ENCODE measurements at regions not wholly inside any gene's neighbourhood (a gene's known extent, or its start where the extent isn't known, plus 50 kb on each side); places are given as distances from the start of the nearest gene placed in this dataset.

DNA sequence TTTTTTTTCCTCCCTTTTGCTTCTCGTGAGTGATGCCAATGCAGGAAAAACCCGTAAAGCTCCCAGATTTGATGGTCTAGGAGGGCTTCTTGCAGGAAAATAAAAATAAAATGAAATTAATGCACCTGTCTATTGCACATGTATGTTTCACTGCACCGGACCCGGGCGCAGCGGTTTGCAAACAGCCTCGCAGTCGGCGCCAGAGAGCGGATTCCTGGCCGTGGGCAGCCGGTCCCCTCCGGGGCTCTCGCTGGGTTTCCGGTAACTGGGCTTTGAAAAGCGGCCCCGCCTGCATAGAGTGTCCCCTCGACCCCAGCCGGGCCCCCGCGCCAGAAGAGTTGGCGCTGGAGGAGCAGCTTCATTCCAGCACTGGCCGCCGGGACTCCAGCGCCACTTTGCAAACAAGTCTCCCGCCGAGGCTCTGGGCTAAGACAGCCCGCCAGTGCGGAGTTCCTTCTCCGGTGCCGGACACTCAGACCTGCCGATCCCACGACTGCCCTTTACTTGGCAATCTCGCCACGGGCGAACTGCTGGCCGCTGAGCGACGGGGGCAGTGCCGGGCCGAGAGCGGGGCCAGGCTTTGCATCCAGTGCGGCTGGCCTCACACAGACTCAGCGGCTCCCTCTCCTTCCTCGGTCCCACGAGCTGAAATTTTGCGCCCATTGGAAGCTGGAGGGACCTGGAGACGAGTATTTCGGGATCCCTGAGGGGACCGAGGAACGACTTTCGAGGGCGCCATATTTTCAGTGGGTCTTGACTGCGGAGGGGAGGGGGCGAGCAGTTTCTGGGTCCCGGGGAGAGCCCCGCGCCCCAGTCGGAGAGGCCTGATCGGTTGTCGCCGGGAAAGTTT, 225.9 kb upstream of the C2CD4B start:
- Mint-ChIP-seq H3K9me3 (ENCODE audit: unreplicated experiment) (no peaks in the 10 kb centered on the region), H3K4me1 (ENCODE audit: insufficient read depth, unreplicated experiment) (peaks cover 9% of the 10 kb centered on the region), H3K27me3 (ENCODE audit: insufficient read depth, unreplicated experiment) (no peaks in the 10 kb centered on the region), H3K4me3 (ENCODE audit: unreplicated experiment) (peak overlapping the region; percentile 90), H3K27ac (ENCODE audit: low read depth, unreplicated experiment) (no peak overlapping the region), H3K36me3 (ENCODE audit: insufficient read depth, unreplicated experiment) (no peaks in the 10 kb centered on the region)
- TF ChIP-seq, protein P1, sequence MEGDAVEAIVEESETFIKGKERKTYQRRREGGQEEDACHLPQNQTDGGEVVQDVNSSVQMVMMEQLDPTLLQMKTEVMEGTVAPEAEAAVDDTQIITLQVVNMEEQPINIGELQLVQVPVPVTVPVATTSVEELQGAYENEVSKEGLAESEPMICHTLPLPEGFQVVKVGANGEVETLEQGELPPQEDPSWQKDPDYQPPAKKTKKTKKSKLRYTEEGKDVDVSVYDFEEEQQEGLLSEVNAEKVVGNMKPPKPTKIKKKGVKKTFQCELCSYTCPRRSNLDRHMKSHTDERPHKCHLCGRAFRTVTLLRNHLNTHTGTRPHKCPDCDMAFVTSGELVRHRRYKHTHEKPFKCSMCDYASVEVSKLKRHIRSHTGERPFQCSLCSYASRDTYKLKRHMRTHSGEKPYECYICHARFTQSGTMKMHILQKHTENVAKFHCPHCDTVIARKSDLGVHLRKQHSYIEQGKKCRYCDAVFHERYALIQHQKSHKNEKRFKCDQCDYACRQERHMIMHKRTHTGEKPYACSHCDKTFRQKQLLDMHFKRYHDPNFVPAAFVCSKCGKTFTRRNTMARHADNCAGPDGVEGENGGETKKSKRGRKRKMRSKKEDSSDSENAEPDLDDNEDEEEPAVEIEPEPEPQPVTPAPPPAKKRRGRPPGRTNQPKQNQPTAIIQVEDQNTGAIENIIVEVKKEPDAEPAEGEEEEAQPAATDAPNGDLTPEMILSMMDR (IDR thresholded peaks at IDR 0.05; ENCODE audit: unreplicated experiment), result no peak
- DNase-seq (ENCODE audit: unreplicated experiment), result peak; percentile 48
- POLR2A ChIA-PET, result interaction anchor here (0.6 to 3.2 kb wide), 13 partner anchors 13 to 911 kb away, joined by 3 to 30 read pairs (median 5); no protein-coding TSS in a partner anchor
- intact Hi-C loops (cut with micrococcal nuclease), result loop anchor here (1.0 to 10.0 kb wide), 8 partner anchors 81 to 701 kb away; no protein-coding TSS in a partner anchor
- TSS peak; percentile 37 for BruUV-seq (replicated peaks)
- CTCF ChIA-PET, result interaction anchor here (0.6 to 2.4 kb wide), 18 partner anchors 12 to 687 kb away, joined by 3 to 22 read pairs (median 3); no protein-coding TSS in a partner anchor

DNA sequence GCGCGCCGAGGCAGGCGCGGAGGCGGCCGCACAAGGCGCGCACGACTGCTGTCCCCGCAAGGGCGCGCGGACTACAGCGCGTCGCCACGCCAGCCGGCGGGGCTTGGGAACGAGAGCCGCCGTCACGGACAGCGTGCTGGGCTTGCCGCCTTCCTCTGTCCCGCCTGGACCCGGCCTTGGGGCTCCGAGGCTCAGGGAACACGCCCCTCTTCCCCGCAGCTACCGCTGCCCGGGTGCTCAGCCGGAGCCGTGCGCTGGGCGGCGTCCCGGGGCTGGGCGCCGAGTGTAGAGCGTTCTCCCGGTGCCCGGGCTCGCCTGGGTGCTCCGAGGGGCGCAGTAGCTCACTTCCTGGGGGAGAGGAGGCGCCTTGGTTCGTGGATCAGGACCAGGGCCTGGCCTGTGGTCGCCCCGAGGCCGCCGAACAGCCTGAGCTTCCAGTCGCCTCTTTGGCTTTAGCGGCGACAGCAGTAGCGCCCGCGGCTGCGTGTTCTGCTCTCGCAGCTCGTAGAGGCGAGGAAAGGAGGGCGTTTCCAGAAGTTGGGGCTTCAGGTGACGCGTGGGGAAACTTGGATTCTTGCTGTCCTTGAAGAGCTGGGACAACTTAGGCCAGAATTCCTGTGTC, 226.7 kb upstream of the C2CD4B start:
- Mint-ChIP-seq H3K9me3 (ENCODE audit: unreplicated experiment) (no peaks in the 10 kb centered on the region), H3K27ac (ENCODE audit: low read depth, unreplicated experiment) (no peak overlapping the region), H3K36me3 (ENCODE audit: insufficient read depth, unreplicated experiment) (no peaks in the 10 kb centered on the region), H3K4me1 (ENCODE audit: insufficient read depth, unreplicated experiment) (peaks cover 9% of the 10 kb centered on the region), H3K27me3 (ENCODE audit: insufficient read depth, unreplicated experiment) (no peaks in the 10 kb centered on the region), H3K4me3 (ENCODE audit: unreplicated experiment) (peak overlapping the region; percentile 90)
- POLR2A ChIA-PET, result interaction anchor here (0.8 to 3.2 kb wide), 10 partner anchors 11 to 656 kb away, joined by 3 to 30 read pairs (median 5); no protein-coding TSS in a partner anchor
- no TSS peak for BruUV-seq (replicated peaks)
- intact Hi-C loops (cut with micrococcal nuclease), result loop anchor here (1.0 to 10.0 kb wide), 7 partner anchors 81 to 701 kb away; no protein-coding TSS in a partner anchor
- TF ChIP-seq, protein P1 (IDR thresholded peaks at IDR 0.05; ENCODE audit: unreplicated experiment), result peak; percentile 32
- CTCF ChIA-PET, result interaction anchor here (0.5 to 2.4 kb wide), 23 partner anchors 11 to 687 kb away, joined by 3 to 22 read pairs (median 3); no protein-coding TSS in a partner anchor
- DNase-seq (ENCODE audit: unreplicated experiment), result peak; percentile 35

DNA sequence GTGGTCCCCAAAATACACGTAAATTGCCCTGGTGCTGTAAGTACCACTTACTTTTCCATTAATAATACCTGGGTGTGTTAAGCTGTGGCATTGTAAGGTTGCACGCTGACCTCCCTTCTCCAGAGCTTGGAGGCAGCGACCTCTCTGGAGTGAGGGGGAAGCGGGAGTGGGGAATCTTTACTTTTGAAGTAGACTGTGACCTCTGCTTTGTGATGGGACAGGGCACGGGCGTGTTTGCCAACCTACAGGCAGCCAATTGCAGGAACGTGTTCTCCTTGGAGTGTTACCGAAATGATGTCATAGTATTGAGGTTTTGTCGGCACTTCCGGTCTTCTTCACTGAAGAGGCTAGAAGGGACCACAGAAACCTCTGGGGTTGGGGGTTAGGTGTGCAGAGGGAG, 227.3 kb upstream of the C2CD4B start:
- no peak overlapping the region for H3K27ac Mint-ChIP-seq (ENCODE audit: low read depth, unreplicated experiment)

More for the DNA sequence above, 227.3 kb upstream of the C2CD4B start:
- no TSS peak for BruUV-seq (replicated peaks)
- intact Hi-C loops (cut with micrococcal nuclease), result loop anchor here (5.0 to 10.0 kb wide), 5 partner anchors 80 to 700 kb away; no protein-coding TSS in a partner anchor
- TF ChIP-seq, protein P1 (IDR thresholded peaks at IDR 0.05; ENCODE audit: unreplicated experiment), result no peak
- ChIA-PET CTCF (interaction anchor here (0.5 to 2.4 kb wide), 21 partner anchors 10 to 900 kb away, joined by 3 to 22 read pairs (median 3); no protein-coding TSS in a partner anchor), POLR2A (interaction anchor here (0.6 to 3.2 kb wide), 7 partner anchors 11 to 655 kb away, joined by 3 to 30 read pairs (median 5); no protein-coding TSS in a partner anchor)
- Mint-ChIP-seq H3K4me1 (ENCODE audit: insufficient read depth, unreplicated experiment) (peaks cover 9% of the 10 kb centered on the region), H3K36me3 (ENCODE audit: insufficient read depth, unreplicated experiment) (no peaks in the 10 kb centered on the region), H3K9me3 (ENCODE audit: unreplicated experiment) (no peaks in the 10 kb centered on the region), H3K27me3 (ENCODE audit: insufficient read depth, unreplicated experiment) (no peaks in the 10 kb centered on the region), H3K4me3 (ENCODE audit: unreplicated experiment) (peak overlapping the region; percentile 90)
- no peak for DNase-seq (ENCODE audit: unreplicated experiment)
